ENCODE measurements at regions not wholly inside any gene's neighbourhood (a gene's known extent, or its start where the extent isn't known, plus 50 kb on each side); places are given as distances from the start of the nearest gene placed in this dataset.
"Not testable (repeated sequence)": the region's sequence is repeated elsewhere in the genome, so short reads cannot be mapped to it uniquely, and the experiment has no call there.

DNA sequence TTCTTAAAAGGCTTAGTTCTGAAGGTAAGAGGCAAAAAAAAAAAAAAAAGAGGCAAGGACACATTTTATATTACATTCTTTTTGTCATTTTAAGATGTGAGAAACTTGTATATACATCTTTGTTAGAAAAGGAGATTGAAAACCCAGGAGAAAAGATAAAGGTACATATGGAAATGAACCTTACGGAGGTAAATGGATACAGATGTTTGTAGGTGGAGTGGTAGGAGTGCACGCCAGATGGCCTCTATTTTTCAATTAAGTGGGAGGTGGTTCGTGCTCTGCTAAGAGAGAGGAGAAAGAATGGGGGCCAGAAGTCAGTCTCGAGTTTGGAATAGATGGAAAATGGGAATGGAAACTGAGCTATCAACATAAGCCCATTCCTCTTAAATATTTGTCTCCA lies 622.5 kb upstream of the GHITM start:
- DNase-seq (ENCODE audit: low spot score) = no peak

DNA sequence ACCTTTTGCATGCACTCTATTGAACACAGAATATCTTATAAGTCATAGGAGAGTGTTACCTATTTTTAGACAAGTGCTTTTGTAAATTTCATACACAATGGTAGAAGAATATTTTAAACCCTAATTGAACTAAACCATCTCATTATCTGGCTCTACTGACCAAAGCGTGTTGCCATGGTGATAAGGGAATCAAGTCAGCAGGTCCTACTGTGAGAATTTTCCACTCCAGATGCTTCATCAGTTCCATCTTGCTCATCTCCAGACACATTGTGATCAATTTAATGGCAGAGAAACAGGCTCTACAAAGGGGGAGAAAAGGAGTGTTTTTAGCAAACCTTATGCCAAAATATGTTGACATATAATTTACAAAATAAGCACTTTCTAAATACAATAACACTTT lies 621.9 kb upstream of the GHITM start:
- no peak for DNase-seq (ENCODE audit: low spot score)

DNA sequence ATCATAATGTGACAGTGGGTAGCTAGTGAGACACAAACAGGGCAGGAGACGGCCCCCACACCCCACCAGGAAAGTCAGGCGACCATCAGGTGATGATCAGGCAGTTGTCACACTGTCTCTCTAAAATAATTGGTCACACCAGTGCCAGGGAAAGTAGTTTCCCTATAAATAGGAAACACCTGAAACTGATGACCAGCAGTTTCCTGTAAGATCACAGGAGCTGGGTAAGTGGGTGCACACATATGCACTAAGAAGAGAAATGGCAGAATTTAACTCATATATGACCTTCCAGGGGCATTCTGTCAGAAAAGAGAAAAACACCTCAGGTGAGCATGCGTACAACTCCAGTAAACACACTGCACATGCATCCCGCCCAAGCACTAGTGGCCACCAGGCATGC lies 620.5 kb upstream of the GHITM start:
- DNase-seq (ENCODE audit: low spot score) = no peak

DNA sequence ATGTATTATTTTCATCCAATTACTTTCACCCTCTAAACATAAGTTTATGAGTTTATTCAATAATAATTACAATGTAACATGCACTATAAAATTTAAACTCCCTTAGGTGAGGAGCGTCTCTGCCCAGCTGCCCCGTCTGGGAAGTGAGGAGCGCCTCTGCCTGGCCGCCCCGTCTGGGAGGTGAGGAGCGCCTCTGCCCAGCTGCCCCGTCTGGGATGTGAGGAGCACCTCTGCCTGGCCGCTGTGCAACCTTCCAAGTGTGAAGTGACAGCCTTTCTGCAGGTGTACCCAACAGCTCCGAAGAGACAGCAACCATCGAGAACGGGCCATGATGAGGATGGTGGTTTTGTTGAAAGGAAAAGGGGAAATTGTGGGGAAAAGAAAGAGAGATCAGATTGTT lies 618.9 kb upstream of the GHITM start:
- not testable (repeated sequence) for DNase-seq (ENCODE audit: low spot score)

DNA sequence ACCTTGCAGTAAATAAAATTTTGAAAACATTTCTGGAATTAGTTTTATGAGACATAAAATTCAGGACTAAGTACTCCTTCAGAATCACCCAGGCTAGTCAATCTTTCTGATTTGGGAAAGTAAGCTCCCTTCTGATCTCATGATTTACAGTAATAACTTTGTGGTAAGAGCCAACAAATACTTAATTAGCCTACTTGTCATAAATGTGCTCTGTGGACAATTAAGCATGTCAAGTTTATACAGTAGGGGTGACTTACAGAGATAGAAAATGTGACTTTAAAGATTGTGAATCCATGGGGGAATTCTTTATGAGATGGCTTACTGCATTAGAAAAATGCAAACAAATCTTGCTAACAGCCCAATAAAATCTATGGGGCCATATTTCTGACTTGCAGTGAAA lies 616.9 kb upstream of the GHITM start:
- DNase-seq (ENCODE audit: low spot score) = no peak

DNA sequence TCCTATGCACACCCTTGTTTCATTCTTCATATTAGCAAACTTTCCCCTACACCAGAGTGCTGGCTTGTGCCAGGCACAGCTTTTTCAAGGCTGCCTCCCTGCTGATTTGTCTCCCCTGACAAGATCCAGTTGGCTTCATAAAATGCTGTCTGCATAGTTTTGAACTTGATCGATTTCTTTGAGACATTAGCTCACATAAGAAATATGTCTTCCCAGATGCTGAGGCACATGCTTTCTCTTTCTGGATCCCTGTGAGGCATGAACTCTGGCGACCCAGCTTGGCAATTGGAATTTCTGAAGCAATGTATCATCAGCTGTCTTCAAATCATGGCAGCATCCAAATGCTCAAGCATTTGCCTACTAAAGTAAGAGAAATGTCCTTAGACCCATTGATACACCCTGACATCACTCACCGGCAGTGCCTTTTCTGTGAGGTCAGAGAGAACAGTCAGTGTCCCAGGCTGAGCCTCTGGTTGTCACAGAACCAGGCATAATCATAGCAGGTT lies 616.4 kb upstream of the GHITM start:
- no peak for DNase-seq (ENCODE audit: low spot score)

DNA sequence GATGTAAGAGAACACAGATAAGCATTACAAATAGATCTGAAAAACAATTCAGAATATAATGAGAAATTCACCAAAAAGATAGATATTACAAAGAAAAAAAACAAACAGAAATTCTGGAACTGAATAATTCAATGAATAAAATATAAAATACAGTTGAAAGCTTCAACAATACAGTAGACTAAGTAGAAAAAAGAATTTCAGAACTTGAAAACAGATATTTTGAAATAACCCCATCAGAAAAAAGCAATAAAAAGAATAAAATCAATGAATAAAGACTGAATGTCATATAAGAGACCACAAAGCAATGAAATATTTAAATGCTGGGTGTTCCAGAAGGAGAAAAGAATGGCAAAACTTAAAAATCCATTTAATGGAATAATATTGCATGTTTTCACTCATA lies 611.4 kb upstream of the GHITM start:
- DNase-seq (ENCODE audit: low spot score) = no peak

DNA sequence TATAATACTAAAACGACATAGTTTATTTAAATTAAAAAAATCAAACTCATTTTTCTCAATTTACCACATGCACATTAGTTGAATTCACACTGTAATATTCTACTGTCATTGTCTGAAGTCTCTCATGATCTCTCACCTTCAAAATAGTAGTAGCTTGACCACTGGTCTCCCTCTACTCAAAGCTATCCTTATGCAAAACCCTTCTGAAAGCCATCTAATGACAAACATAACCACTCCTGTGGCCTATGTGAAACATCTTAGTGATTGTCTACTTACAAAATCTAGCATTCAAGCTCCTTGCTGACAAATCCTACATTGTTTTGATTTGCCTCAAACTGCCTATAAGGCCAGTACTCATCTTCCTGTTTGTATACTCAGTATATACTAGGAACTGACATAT lies 606.0 kb upstream of the GHITM start:
- DNase-seq (ENCODE audit: low spot score) = no peak

DNA sequence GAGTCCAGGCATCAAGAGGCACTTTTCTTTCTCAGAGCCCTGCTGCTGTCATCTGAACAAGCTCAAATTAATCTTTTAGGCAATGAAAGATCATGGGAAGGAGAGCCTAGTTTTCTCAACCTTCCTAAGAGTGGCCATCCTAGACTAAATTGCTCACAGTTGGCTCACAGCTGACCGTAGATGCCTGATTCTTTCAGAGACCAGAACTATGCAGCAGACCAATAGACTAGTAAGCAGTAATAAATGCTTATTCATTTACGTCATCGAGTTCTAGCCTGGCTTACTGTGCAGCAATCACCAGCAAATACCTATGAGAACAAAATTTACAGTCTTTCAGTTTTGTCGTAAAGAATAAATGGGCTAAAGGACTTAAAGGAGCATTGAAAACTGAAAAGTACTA lies 602.9 kb upstream of the GHITM start:
- DNase-seq (ENCODE audit: low spot score) = no peak

DNA sequence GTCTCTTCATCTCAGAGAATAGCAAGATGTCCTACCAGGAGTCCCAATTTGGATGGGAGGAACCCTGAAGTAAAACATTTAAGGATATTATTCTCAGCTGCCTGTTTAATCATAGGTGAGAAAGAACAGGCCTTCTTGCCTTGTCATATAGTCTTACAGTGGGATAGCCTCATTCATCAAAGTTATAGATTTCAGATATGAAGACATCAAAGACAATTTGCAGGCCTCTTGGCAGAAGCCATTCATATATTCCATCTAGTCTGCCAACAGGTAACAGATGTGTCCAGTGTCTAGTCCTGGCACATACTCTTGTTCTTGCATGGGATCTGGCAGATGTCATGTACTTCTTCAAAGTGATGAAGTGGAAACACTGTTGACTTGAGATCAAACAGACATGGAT lies 601.3 kb upstream of the GHITM start:
- DNase-seq (ENCODE audit: low spot score) = no peak

DNA sequence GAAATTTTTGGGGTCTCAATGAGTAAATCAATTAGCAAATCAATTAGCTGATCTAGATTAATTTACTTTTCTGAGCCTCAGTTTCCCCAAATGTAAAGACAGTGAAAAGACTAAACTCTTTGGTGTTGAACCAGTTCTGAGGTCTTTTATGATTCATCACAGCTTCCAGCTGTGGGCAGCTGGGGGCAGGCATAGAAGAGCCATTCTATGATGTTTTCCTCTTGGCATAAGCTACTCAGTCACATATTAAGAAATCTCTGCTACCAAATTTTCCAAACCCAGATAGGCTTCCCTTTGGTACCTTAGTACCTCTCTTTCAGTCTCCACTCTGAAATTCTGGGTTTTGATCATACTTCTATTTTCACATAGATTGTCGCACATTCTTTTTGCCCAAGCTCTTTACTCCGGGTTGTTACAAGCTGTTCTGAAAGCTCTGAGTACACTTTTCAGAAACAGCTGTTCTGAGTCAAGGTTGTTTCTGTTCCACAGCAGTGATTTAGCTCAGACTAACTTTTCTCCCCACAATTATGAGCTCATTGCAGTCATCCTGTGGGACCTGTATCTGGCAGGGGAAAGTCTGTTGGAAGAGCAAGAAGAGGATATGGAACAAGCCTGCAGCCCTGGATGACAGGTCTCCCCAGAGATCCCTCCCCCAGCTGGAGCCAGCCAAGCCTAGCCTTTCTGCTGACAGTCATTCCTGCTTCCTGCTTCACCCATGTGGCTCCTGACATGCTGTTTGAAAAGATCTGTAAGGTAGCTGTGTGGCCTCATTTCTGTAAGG lies 599.6 kb upstream of the GHITM start:
- DNase-seq (ENCODE audit: low spot score) = no peak

DNA sequence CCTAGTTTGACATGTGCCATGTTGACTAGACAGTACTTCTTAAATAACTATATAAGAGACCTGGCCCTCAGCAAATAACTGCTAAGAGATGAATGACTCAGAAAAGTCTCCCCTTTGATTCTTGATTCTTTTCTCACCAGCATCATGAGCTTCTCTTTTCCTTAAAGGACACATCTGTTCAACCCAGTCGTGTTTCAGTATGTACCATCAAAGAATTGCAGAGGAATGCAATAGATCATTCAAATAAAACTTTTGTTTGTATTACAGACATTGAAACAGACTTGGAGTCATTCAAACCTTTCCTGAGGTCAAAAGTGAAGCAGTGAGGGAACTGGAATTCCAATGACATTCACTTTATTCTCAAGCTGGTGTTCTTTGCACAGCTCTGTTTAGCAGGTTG lies 598.3 kb upstream of the GHITM start:
- no peak for DNase-seq (ENCODE audit: low spot score)

DNA sequence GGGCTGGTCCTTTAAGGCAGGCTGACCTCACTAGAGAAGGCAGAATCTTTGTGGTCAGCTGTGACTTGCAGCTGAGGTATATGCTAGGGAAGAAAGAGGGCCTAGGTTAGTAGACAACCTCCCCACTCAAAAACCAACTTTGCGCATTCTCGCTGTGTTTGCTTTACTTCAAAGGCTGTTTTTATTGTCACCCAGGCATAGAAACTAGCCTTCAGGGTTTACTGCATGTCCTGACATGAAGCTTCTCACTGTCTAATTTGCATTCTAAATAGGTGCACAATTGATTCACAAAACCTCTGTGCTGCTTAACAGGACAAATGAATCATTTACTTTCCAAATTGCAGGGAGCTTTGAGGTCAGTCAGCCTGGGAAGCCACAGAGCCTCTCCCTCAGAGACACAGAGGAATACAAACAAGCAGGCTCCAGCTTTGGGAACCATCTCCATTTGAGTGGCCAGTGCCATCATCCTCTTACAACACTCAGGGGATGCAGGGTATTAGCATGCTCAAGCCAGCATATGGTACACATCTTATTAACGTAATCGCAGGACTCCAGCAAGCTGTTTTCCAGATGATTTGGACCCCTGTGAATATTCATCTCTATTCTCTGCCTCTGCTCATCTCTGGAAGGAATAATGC lies 596.4 kb upstream of the GHITM start:
- DNase-seq (ENCODE audit: low spot score) = no peak

DNA sequence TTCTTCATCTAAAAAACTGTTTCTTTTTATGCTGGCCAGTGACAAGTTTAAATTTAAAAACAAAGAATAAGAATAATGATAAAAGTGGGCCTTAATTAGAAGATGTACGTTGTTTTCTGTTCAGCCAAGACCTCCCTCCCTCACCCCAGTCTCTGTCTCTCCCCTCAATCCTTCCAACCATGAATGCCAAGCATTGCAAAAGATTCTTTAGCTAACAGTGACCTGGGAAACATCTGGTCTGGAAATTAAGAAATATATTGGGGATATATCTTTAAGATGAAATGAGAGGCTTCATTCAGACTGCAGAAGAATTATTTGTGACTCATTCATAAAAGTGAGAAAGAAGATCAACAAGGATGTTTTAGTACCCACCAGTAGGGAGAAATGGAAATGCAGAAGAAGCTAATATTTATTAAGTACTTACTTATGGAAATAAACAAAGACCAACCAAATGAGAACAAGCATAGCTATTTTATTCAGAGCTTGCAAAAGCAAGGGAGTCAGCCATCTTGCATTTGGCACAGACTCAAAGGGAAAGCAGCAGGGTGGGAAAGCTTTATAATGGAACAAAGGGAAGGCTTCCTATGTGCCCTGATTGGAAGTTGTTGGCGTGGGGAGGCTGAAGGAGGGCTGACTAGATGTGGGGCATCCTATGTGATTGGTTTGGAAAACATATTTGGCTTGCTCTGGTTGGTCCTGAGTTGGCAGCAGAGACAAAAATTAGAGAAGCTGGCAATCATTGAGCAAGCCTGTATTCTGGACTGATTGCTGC lies 595.4 kb upstream of the GHITM start:
- no peak for DNase-seq (ENCODE audit: low spot score)

DNA sequence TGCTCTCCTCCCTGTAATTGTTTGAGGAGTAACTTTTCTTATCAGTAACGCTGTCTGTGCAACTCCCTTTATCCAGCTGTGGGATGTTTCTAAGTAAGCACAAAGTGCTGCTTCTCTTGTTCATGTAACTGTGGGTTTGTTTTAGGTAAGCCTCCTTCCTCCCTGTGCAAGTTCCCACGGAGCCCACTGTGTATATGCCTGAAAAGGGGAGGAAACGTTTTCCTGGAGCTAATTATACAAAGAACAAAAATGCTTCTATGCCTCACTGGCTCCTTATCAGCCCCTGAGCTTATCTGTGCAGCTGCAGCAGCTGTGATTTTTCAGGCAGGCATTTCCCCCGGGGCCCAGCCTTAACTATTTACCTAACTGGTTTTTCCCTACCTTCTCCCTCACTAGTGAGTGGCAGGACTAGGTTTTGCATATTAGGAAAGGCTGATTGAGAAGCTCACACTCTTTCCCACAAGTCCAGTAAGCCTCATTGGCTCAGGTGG lies 593.4 kb upstream of the GHITM start:
- no peak for DNase-seq (ENCODE audit: low spot score)

DNA sequence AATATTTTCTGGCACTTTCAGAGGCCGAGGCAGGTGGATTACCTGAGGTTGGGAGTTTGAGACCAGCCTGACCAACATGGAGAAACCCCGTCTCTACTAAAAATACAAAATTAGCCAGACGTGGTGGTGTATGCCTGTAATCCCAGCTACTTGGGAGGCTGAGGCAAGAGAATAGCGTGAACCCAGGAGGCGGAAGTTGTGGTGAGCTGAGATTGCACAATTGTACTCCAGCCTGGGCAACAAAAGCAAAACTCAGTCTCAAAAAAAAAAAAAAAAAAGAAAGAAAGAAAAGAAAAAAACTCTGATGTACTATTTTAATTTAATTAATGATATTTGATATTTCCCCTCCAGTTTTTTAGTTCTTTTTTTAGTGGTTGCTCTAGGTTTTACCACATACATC lies 588.1 kb upstream of the GHITM start:
- DNase-seq (ENCODE audit: low spot score) = not testable (repeated sequence)

DNA sequence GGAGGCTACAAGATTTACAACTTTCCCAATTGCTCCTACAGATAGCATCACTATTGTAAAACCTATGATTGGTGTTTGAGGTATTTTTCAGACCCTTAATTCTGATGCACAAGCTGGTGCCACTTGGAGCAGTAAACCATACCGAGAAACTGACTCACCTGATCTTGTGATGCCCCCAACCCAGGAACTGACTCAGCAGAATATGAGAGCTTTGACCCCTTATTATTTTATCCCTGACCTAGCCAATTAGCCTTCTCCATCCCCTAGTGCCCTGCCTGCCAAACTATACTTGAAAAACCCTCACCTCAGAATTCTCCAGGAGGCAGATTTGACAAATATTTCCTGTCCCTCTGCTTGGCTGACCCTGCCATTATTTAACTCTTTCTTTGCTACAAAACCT lies 585.9 kb upstream of the GHITM start:
- DNase-seq (ENCODE audit: low spot score) = no peak

DNA sequence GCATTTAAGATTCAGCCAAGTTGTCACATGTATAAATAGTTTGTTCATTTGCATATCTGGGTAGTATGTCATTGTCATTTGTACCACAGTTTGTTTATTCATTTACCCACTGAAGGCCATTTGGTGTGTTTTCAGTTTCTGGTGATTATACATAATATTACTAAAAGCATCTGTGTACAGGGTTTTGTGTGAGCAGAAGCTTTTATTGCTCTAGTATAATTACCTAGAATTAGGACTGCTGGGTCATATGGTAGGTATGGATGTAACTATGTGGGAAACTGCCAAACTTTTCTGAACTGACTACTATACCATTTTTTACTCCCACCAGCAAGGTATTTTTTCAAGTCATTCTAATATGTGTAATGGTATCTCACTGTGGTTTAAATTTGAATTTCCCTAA lies 584.0 kb upstream of the GHITM start:
- no peak for DNase-seq (ENCODE audit: low spot score)

DNA sequence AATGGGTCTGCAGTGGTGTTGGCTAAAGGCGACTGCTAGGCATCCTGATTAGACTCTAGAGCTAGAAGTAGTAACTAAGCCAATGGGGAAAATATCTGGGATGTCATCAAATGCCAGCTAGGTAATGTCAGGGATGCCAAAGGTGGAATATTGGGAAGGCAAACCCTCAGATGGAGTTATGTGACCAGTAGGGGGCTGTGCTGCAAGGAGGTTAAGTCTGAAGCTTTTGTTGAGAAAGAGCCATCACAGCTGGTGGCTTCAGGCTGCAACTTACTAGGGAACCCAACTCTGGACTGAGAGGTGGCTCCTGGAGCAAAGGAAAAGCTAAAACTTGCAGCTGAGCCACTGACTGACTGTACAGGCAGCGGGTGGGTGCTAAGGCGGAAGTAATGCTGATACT lies 576.9 kb upstream of the GHITM start:
- no peak for DNase-seq (ENCODE audit: low spot score)

DNA sequence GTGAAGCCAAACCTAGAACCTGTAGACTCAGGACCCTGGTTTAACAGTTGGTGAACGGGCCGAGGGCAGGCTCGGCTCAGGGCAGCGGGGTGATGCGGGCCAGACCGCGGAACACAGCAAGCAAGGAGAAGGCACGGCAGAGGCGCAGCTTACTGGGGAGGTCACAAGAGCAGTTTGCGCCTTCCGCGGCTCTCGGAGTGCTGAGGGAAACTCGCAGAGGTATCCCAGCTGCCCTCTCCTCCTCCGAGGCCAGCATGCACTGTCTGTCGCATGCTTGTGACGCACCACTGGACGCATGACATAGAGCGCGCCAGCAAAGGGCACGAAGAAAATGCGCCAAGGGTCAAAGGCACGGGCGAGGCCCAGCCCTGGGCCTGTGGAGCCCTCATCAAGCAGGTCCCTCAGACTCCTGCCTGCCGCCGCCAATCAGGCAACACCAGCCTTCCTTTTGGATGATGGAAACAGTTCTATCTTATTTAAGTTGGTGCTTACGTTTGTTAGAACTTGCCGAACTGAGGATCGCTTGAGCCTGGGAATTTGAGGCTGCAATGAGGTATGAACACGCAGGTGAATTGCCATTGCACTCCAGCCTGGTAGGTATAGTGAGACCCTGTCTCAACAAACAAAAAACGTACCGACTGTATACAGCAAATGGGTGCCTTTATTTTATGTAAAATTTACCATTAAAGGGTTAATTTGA lies 574.3 kb upstream of the GHITM start:
- no peak for DNase-seq (ENCODE audit: low spot score)

DNA sequence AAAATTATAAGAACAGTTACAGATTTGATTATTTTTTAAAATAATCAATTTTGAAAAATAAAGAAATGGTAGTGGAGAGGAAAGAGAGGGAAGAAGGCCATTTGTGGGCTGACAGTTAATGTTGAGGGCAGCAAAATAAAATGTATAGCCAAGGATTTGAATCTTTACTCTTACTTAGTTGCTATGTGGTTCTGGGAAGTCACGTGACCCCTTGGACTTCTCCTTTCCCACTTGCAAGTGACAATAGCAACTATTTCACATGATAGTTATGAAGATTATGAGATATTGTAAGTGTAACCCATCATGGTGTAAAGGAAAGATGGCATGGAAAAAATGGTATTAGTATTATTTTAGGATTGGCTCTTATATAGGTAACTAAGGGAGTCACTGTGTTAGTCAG lies 567.3 kb upstream of the GHITM start:
- DNase-seq (ENCODE audit: low spot score) = no peak

DNA sequence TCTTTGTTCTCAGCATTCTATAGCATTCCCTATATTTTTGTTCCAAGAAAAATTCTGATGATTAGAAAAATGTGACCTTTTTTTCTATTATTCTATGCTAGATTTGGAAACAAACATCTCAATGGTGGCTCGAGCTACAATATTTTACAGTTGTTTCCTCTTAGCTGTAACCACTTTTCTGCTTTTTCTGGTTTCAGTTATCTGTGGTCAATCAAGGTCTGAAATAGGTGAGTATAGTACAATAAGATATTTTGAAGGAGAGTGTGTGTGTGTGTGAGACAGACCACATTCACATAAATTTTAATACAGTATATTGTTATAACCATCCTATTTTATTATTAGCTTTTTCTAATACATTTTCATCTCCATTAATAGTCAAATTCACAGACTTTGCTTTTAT lies 564.5 kb upstream of the GHITM start:
- no peak for DNase-seq (ENCODE audit: low spot score)

Measured in hematopoietic multipotent progenitor cell treated with erythropoietin and hydrocortisone succinate and interleukin-3 and kit ligand, for 15 days (in vitro differentiated cells).